GM23248 (cell line): ENCODE measurements at regions not wholly inside any gene's neighbourhood (a gene's known extent, or its start where the extent isn't known, plus 50 kb on each side); places are given as distances from the start of the nearest gene placed in this dataset.

ENCODE experiments used
- DNase-seq: peaks from one replicate; pipeline ENCODE4 v3.0.0-alpha.2; 2015
- H2AFZ ChIP-seq: fragments of 200-600 bp; sonication (generic); 2 replicates; pipeline ENCODE4 v1.6.1; 2016; ENCODE audit warnings: antibody characterized with exemption
- H3F3A ChIP-seq: fragments of 200-600 bp; sonication (generic); 2 replicates; pipeline ENCODE4 v1.6.1; 2016; ENCODE audit warnings: mild to moderate bottlenecking, antibody characterized with exemption, mixed run types; ENCODE audit not compliant: insufficient read depth
- H3K27ac ChIP-seq: fragments of 200-600 bp; sonication (generic); 2 replicates; pipeline ENCODE4 v1.5.1; 2016; ENCODE audit warnings: mild to moderate bottlenecking
- H3K27me3 ChIP-seq: fragments of 200-600 bp; sonication (generic); replicated peaks from 2 replicates; pipeline ENCODE4 v1.6.1; 2016; ENCODE audit warnings: mild to moderate bottlenecking; ENCODE audit not compliant: insufficient read depth
- H3K36me3 ChIP-seq: fragments of 200-600 bp; sonication (generic); 2 replicates; pipeline ENCODE4 v1.6.1; 2016; ENCODE audit warnings: low read depth, mild to moderate bottlenecking
- H3K4me1 ChIP-seq: fragments of 200-600 bp; sonication (generic); 2 replicates; pipeline ENCODE4 v1.6.1; 2016; ENCODE audit warnings: mild to moderate bottlenecking; ENCODE audit not compliant: insufficient read depth
- H3K4me2 ChIP-seq: fragments of 200-600 bp; sonication (generic); one replicate; pipeline ENCODE4 v1.6.1; 2016; ENCODE audit warnings: mild to moderate bottlenecking; ENCODE audit not compliant: unreplicated experiment
- H3K4me3 ChIP-seq: fragments of 200-600 bp; sonication (generic); 2 replicates; pipeline ENCODE4 v1.5.1; 2016; ENCODE audit warnings: mild to moderate bottlenecking
- H3K79me2 ChIP-seq: fragments of 200-600 bp; sonication (generic); 2 replicates; pipeline ENCODE4 v1.6.1; 2016; ENCODE audit warnings: mild to moderate bottlenecking; ENCODE audit not compliant: insufficient read depth
- H3K9ac ChIP-seq: fragments of 200-600 bp; sonication (generic); 2 replicates; pipeline ENCODE4 v1.6.1; 2016; ENCODE audit warnings: mild to moderate bottlenecking
- H3K9me2 ChIP-seq: fragments of 200-600 bp; sonication (generic); 2 replicates; pipeline ENCODE4 v1.6.1; 2016; ENCODE audit warnings: mixed run types, mild to moderate bottlenecking, moderate library complexity; ENCODE audit not compliant: insufficient read depth
- H3K9me3 ChIP-seq: fragments of 200-600 bp; sonication (generic); one replicate; pipeline ENCODE4 v1.6.1; 2017; ENCODE audit warnings: low read depth
- H4K20me1 ChIP-seq: fragments of 200-600 bp; sonication (generic); 2 replicates; pipeline ENCODE4 v1.6.0; 2016; ENCODE audit not compliant: insufficient read depth
- EZH2 ChIP-seq: fragments of 200-600 bp; sonication (generic); IDR thresholded peaks from 2 replicates; pipeline ENCODE4 v1.6.1; 2018; ENCODE audit warnings: antibody characterized with exemption, mild to moderate bottlenecking; ENCODE audit not compliant: insufficient read depth, poor library complexity, severe bottlenecking
- EZH2phosphoT487 ChIP-seq: fragments of 200-600 bp; sonication (generic); IDR thresholded peaks from 2 replicates; pipeline ENCODE4 v1.6.1; 2018; ENCODE audit warnings: antibody characterized with exemption, moderate library complexity, mild to moderate bottlenecking, low read depth; ENCODE audit not compliant: insufficient read depth
- WGBS, 2 experiments: methylation state at CpG; one replicate each; pipeline ENCODE4 v1.1.6; 2015 to 2017; ENCODE audit warnings: low lambda C conversion rate in 2 of 2, low coverage in 1 of 2; ENCODE audit errors: missing lambda C conversion rate in 2 of 2; 5-methylcytosine and 5-hydroxymethylcytosine counted together
- in situ Hi-C: fragments of 300-500 bp; cut with MboI; formaldehyde crosslinking; loops from 2 replicates; pipeline ENCODE4 v1.15.0; 2020

GRCh38 chr5:110335361-110336066, 391.0 kb downstream of the TMEM232 start:
- in situ Hi-C loops: no loop called here
- WGBS, 2 experiments: 1% methylated on average over 4 of the region's 4 CpGs
- no peaks in the 10 kb centered on the region for H3K9me3 ChIP-seq
- H3K27ac ChIP-seq: peak overlapping the region; percentile 72
- H3K9me2 ChIP-seq: no peaks in the 10 kb centered on the region
- no peaks in the 10 kb centered on the region for H4K20me1 ChIP-seq
- H3K4me1 ChIP-seq: peaks cover 21% of the 10 kb centered on the region
- DNase-seq: peak; percentile 94
- peak overlapping the region; percentile 35 for H3K4me3 ChIP-seq
- no peaks in the 10 kb centered on the region for H3K79me2 ChIP-seq
- no peaks in the 10 kb centered on the region for H3K36me3 ChIP-seq
- H3K4me2 ChIP-seq: peak overlapping the region; percentile 51
- peaks cover 16% of the 10 kb centered on the region for H3F3A ChIP-seq
- H3K27me3 ChIP-seq: no peaks in the 10 kb centered on the region
- no peak for TF ChIP-seq EZH2
- no peak for TF ChIP-seq EZH2phosphoT487
- H3K9ac ChIP-seq: no peak overlapping the region
- H2AFZ ChIP-seq: no peak overlapping the region

GRCh38 chr5:110338341-110339083, 388.0 kb downstream of the TMEM232 start:
- H3K36me3 ChIP-seq: no peaks in the 10 kb centered on the region
- H3K9ac ChIP-seq: no peak overlapping the region
- TF ChIP-seq EZH2 (no peak), EZH2phosphoT487 (no peak)
- in situ Hi-C loops: no loop called here
- no peaks in the 10 kb centered on the region for H3K27me3 ChIP-seq
- peaks cover 16% of the 10 kb centered on the region for H3F3A ChIP-seq
- no peak overlapping the region for H3K4me3 ChIP-seq
- WGBS, 2 experiments: 67 to 77% methylated on average over 6 to 7 of the region's 7 CpGs
- H3K4me1 ChIP-seq: peaks cover 31% of the 10 kb centered on the region
- no peaks in the 10 kb centered on the region for H3K79me2 ChIP-seq
- H3K27ac ChIP-seq: no peak overlapping the region
- DNase-seq: no peak
- no peak overlapping the region for H2AFZ ChIP-seq
- no peaks in the 10 kb centered on the region for H3K9me2 ChIP-seq
- no peak overlapping the region for H3K4me2 ChIP-seq
- H3K9me3 ChIP-seq: no peaks in the 10 kb centered on the region
- no peaks in the 10 kb centered on the region for H4K20me1 ChIP-seq

GRCh38 chr5:110339399-110339798, 387.1 kb downstream of the TMEM232 start:
- Histone ChIP-seq H3K9ac (no peak overlapping the region), H3K79me2 (no peaks in the 10 kb centered on the region), H3F3A (peaks cover 14% of the 10 kb centered on the region), H3K9me3 (no peaks in the 10 kb centered on the region), H3K36me3 (no peaks in the 10 kb centered on the region), H3K4me2 (no peak overlapping the region), H3K4me1 (peaks cover 27% of the 10 kb centered on the region), H3K27ac (no peak overlapping the region), H3K27me3 (no peaks in the 10 kb centered on the region), H3K4me3 (no peak overlapping the region), H4K20me1 (no peaks in the 10 kb centered on the region), H3K9me2 (no peaks in the 10 kb centered on the region), H2AFZ (no peak overlapping the region)
- WGBS, 2 experiments: 85% methylated on average over 2 of the region's 2 CpGs
- no peak for DNase-seq
- in situ Hi-C loops: no loop called here
- TF ChIP-seq EZH2phosphoT487: no peak
- no peak for TF ChIP-seq EZH2

GRCh38 chr5:110341836-110342235, 384.6 kb downstream of the TMEM232 start:
- 87 to 94% methylated on average over 2 of the region's 2 CpGs for WGBS, 2 experiments
- TF ChIP-seq EZH2 (no peak), EZH2phosphoT487 (no peak)
- Histone ChIP-seq H3K79me2 (no peaks in the 10 kb centered on the region), H3K9ac (no peak overlapping the region), H3F3A (no peaks in the 10 kb centered on the region; the same call in 1 of the 2 replicates), H3K9me3 (no peaks in the 10 kb centered on the region), H3K4me1 (peaks cover 10% of the 10 kb centered on the region), H3K9me2 (no peaks in the 10 kb centered on the region), H3K4me3 (no peak overlapping the region), H2AFZ (no peak overlapping the region), H3K36me3 (no peaks in the 10 kb centered on the region), H3K27me3 (no peaks in the 10 kb centered on the region), H3K27ac (no peak overlapping the region), H3K4me2 (no peak overlapping the region), H4K20me1 (no peaks in the 10 kb centered on the region)
- no peak for DNase-seq
- in situ Hi-C loops: no loop called here
